ENCODE measurements at regions not wholly inside any gene's neighbourhood (a gene's known extent, or its start where the extent isn't known, plus 50 kb on each side); places are given as distances from the start of the nearest gene placed in this dataset.
"Not testable (repeated sequence)": the region's sequence is repeated elsewhere in the genome, so short reads cannot be mapped to it uniquely, and the experiment has no call there.

DNA sequence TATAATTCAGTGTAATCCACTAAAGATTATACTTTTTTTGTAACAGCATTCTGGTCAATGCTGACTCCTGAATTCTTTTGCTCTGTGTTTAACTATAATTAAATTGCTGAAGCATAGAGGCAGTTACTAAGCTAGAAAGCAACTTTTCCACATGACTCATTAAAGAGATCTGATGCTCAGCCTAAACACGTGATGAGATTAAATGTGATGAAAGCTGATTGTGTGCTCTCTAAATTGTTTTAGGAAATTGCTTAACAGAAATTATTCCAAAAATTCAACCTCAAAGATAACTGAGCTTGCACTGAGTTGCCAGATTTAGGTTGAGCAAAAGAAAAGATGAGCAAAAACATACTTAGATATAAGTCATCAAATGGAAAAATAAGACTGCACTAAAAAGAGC is 1033.6 kb downstream of the FAM181B start:
- no peak for DNase-seq

- no peak for DNase-seq
Measured at GRCh38 chr11:81687057-81687456, 1046.6 kb downstream of the FAM181B start.

GRCh38 chr11:81674211-81674610 is 1059.5 kb downstream of the FAM181B start:
- DNase-seq, result no peak

- no peak for DNase-seq
Measured at GRCh38 chr11:81673001-81673400, 1060.7 kb downstream of the FAM181B start.

- DNase-seq, result no peak
Measured at GRCh38 chr11:81669935-81670543, 1063.6 kb downstream of the FAM181B start.

- no peak for DNase-seq
Measured at GRCh38 chr11:81658722-81659121, 1074.9 kb downstream of the FAM181B start.

DNA sequence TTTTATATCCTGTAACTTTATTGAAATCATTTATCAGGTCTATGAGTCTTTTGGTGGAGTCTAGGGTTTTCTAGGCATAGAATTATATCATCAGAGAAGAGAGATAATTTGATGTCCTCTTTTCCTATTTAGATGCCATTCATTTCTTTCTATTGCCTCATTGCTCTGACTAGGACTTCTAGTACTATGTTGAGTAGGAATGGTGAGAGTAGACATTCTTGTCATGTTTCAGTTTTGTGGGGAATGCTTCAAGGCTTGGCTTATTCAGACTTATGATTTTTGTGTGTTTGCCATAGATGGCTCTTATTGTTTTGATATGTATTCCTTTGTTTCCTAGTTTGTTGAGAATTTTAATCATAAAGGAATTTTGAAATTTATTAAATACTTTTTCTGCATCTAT is 1078.3 kb downstream of the FAM181B start:
- DNase-seq, result no peak

DNA sequence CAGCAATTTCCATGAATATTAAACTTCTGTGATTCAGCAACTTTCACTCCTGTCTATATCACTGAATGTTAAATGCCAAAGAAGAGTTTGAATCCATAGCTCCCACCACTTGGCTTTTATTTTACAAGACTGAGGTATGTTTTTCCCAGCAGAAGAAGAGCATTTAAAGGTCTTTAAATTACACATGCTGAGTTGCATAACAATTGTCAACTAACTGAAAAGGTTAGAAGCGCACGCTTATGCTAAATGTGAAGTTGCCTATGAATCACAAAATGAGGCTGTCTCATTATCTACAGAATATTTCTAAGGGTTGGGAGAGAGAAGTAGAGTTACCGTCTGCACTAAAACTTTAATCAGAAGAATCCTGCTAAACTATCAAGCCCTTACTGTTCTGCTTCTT is 1086.3 kb downstream of the FAM181B start:
- DNase-seq, result no peak

DNA sequence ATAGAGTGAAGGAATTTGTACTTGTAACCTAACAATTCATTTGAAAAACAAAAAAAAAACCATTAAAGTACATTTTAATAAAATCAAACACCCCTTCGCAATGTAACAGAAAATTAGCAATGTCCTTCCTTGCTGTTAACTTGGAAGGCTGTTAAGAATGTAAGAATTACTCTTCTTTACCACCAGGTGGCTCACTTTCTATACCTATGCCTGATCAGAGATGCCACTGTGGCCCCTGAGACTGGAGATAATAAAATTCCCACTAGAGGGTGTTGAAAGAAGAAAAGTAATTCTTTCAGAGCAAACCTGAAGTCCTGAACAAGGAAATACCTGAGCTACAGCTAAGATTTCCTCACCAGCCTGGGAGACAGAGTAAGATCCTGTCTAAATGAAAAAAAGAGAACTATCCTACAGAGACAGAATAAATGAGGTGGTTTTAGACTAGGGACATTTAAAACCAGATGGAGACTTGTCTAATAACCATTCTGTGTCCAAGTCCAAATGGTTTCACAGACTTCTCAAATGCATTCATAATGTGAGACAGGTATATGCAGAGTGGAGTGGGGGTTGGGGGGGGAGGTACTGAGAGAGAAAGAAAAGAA is 1089.3 kb downstream of the FAM181B start:
- DNase-seq, result no peak

GRCh38 chr11:81634483-81634882 is 1099.2 kb downstream of the FAM181B start:
- no peak for DNase-seq

DNA sequence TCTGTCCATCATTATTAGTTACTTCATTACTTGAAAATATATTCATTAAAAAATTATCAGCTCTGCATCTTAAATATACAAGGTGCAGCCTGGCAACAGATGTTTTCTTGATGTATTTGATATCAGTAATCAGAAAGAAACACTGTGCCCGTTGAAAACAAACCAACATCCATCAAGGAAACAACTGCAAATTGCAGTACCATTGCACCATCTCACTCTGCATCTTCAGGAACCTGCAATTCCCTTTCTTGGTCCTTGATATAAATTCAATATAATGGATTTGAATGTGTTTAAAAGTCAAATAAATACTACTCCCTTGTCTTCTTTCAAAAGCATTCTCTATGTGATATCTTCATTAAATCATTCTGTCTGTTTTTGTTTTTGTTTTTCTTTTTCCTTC is 1131.2 kb downstream of the FAM181B start:
- no peak for DNase-seq

DNA sequence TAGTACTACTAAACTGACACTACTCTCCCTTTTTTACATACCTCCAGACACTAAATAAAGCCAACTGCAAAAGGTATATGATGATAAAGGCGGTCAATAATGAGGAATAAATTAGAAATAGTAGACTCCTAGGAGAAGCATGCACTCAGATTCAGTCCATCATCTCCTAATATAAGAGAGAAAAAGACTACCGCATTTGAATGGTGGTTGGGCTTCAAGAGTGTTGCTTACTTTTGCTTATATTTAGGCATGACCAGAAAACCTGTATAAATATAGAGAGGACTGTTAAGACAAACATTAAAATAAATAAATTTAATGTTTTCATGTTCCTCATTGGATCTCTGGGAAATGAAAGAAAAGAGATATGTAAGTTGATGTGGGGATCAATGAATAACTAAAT is 1137.0 kb downstream of the FAM181B start:
- no peak for DNase-seq

- DNase-seq, result no peak
Measured at GRCh38 chr11:81585390-81585933, 1148.2 kb downstream of the FAM181B start.

DNA sequence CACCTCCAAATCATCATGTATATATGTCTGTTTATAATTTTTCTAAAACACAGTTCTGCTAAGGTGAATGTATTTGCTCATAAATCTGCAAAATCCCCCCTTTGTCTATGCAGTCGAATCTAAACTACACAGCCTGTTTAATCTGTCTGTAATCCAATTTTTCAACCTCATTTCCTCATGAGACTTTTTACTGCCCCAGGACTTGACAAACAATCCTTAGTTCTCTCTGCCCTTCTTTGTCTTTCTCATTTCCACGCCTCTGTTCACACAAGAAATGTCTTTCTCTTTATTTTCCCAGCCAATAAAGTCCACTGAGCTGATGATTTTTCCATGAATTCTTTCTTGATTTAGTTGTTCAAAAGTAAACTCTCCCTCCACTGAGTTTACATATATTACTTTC is 1154.3 kb downstream of the FAM181B start:
- no peak for DNase-seq

DNA sequence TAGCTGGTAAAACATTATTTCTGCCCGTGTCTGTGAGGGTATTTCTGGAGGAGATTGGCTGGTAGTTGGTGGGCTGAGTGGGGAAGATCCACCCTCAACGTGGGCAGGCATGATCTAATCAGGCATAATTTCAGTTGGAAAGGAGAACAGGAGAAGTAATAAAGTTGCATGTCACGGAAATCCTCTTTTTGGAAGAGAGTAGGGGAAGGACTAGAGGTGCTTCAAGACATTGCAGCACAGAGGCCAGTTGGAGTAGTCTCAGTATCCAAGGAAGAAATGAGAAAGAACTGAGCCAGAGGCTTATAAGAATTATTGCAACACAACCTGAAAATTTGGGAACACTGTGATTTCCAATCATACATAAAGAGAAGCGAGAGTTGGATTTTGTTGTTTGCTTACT is 1155.1 kb downstream of the FAM181B start:
- no peak for DNase-seq

DNA sequence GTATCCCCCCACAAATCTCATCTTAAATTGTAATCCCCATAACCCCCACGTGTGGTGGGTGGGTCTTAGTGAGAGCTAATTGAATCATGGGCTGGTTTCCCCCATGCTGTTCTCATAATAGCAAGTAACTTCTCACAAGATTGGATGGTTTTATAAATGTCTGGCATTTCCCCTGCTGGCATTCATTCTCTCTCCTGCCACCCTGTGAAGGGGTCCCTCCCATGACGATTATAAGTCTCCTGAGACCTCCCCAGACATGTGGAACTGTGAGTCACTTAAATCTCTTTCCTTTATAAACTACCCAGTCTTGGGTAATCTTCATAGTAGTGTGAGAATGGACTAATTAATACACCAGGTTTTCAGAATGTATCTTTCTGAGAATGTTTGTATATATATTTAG is 1159.4 kb downstream of the FAM181B start:
- no peak for DNase-seq

DNA sequence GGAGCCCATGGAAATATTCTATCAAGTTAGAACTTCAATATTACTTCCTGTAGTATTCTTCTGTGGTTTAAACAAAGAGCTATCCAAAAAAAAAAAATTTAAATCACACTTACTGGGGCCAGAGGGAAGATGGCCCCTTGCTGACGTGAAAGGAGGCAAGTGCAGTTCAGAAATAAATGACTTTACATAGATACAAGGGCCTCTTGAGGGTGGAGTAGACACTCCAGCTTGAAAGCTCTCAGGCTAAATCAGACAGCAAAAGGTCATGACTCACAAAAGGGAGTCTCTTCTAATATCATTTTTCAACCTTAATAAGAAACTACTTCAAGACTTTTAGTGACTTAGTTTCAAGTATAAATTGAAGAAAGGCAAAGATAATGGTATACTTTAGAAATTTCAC is 1160.3 kb downstream of the FAM181B start:
- no peak for DNase-seq

- no peak for DNase-seq
Measured at GRCh38 chr11:81570669-81571068, 1163.0 kb downstream of the FAM181B start.

- no peak for DNase-seq
Measured at GRCh38 chr11:81569999-81570398, 1163.7 kb downstream of the FAM181B start.

GRCh38 chr11:81568918-81569317 is 1164.7 kb downstream of the FAM181B start:
- no peak for DNase-seq

GRCh38 chr11:81548123-81548522 is 1185.5 kb downstream of the FAM181B start:
- DNase-seq, result no peak

- not testable (repeated sequence) for DNase-seq
Measured at GRCh38 chr11:81539806-81540205, 1193.9 kb downstream of the FAM181B start.

- no peak for DNase-seq
Measured at GRCh38 chr11:81515566-81515965, 1218.1 kb downstream of the FAM181B start.

GRCh38 chr11:81497202-81497804 is 1236.4 kb downstream of the FAM181B start:
- no peak for DNase-seq
